Esophagus squamous epithelium (tissue), 5 donors: ENCODE measurements at regions not wholly inside any gene's neighbourhood (a gene's known extent, or its start where the extent isn't known, plus 50 kb on each side); places are given as distances from the start of the nearest gene placed in this dataset.

Experiments used
- DNase-seq: peaks from one replicate; lab custom pipeline; 2025; lab: John Stamatoyannopoulos, UW
- H3K27ac ChIP-seq, 4 donors: fragments of 200-600 bp; sonication (generic); one replicate each; pipeline ENCODE4 v1.5.1; 2016 to 2019; ENCODE audit warnings: mild to moderate bottlenecking in 1 of 4
- H3K27me3 ChIP-seq, 4 donors: fragments of 200-600 bp; sonication (generic); 1 replicate in 3 of 4; 2 replicates in 1 of 4; pipeline versions ENCODE4 v1.5.1 to v1.6.0; 2017 to 2021; ENCODE audit warnings: antibody characterized with exemption in 1 of 4
- H3K36me3 ChIP-seq, 3 donors: fragments of 200-600 bp; sonication (generic); one replicate each; pipeline ENCODE4 v1.5.1; 2016 to 2019
- H3K4me1 ChIP-seq, 3 donors: fragments of 200-600 bp; sonication (generic); one replicate each; pipeline ENCODE4 v1.5.1; 2017 to 2019
- H3K4me3 ChIP-seq, 4 donors: fragments of 200-600 bp; sonication (generic); 1 replicate in 3 of 4; 2 replicates in 1 of 4; pipeline ENCODE4 v1.5.1; 2016 to 2019; ENCODE audit warnings: mild to moderate bottlenecking in 2 of 4, moderate library complexity in 1 of 4
- H3K9me3 ChIP-seq, 3 donors: fragments of 200-600 bp; sonication (generic); one replicate each; pipeline ENCODE4 v1.5.1; 2016 to 2019
- CTCF ChIP-seq, 6 experiments: fragments of 450-650 bp in 4 of 6; fragments of 200-600 bp in 2 of 6; sonication (generic) in 2 of 6; IDR thresholded peaks; one replicate each; pipeline ENCODE4 v1.5.1; 2016 to 2019; ENCODE audit warnings: antibody characterized with exemption in 6 of 6, mild to moderate bottlenecking in 4 of 6, moderate library complexity in 4 of 6
- POLR2A ChIP-seq, 4 donors: fragments of 450-650 bp; IDR thresholded peaks; one replicate each; pipeline ENCODE4 v1.6.1; 2017; ENCODE audit warnings: antibody characterized with exemption in 4 of 4, mild to moderate bottlenecking in 4 of 4, moderate library complexity in 3 of 4
- WGBS, 2 donors: methylation state at CpG; one replicate each; pipeline ENCODE4 v1.1.5; 2018; 5-methylcytosine and 5-hydroxymethylcytosine counted together
- intact Hi-C: fragments of 100-400 bp; cut with DNase I; formaldehyde crosslinking; loops from one replicate; pipeline ENCODE4 v1.15.0; 2022
- donor health status: DM: yes; HTN: yes; CAD: no.

GRCh38 chr18:71001597-71001996 lies 712.8 kb downstream of the SOCS6 start:
- H3K9me3 ChIP-seq: no peaks in the 10 kb centered on the region
- intact Hi-C loops: no loop called here
- H3K4me1 ChIP-seq: no peaks in the 10 kb centered on the region
- no peaks in the 10 kb centered on the region for H3K36me3 ChIP-seq
- no peak overlapping the region for H3K27ac ChIP-seq
- no peak for DNase-seq
- WGBS, 2 donors: 47 to 54% methylated on average over 2 of the region's 2 CpGs
- H3K4me3 ChIP-seq: no peak overlapping the region
- TF ChIP-seq POLR2A (IDR thresholded peaks at IDR 0.05) (no peak), CTCF (IDR thresholded peaks at IDR 0.05) (no peak)
- no peaks in the 10 kb centered on the region for H3K27me3 ChIP-seq

GRCh38 chr18:70998490-70998889 lies 709.6 kb downstream of the SOCS6 start:
- no peak overlapping the region for H3K27ac ChIP-seq
- H3K36me3 ChIP-seq: no peaks in the 10 kb centered on the region
- intact Hi-C loops: no loop called here
- no peak for DNase-seq
- H3K9me3 ChIP-seq: peaks cover 0 to 9% (median 0%) of the 10 kb centered on the region in 3 donors
- no peaks in the 10 kb centered on the region for H3K4me1 ChIP-seq
- no peak overlapping the region for H3K4me3 ChIP-seq
- 66 to 67% methylated on average over 5 of the region's 5 CpGs for WGBS, 2 donors
- TF ChIP-seq POLR2A (IDR thresholded peaks at IDR 0.05) (no peak), CTCF (IDR thresholded peaks at IDR 0.05) (no peak)
- H3K27me3 ChIP-seq: no peaks in the 10 kb centered on the region

GRCh38 chr18:70994116-70994515 lies 705.3 kb downstream of the SOCS6 start:
- Histone ChIP-seq H3K4me1 (no peaks in the 10 kb centered on the region), H3K4me3 (no peak overlapping the region), H3K36me3 (no peaks in the 10 kb centered on the region), H3K27me3 (no peaks in the 10 kb centered on the region), H3K9me3 (peaks cover 0 to 9% (median 0%) of the 10 kb centered on the region in 3 donors), H3K27ac (no peak overlapping the region)
- no peak for DNase-seq
- WGBS, 2 donors: 69 to 70% methylated on average over 3 of the region's 3 CpGs
- TF ChIP-seq POLR2A (IDR thresholded peaks at IDR 0.05): no peak
- no peak for TF ChIP-seq CTCF (IDR thresholded peaks at IDR 0.05)
- intact Hi-C loops: no loop called here

- no peak overlapping the region for H3K27ac ChIP-seq
- no peaks in the 10 kb centered on the region for H3K4me1 ChIP-seq
- intact Hi-C loops: no loop called here
- no peaks in the 10 kb centered on the region for H3K36me3 ChIP-seq
- no peak for TF ChIP-seq POLR2A (IDR thresholded peaks at IDR 0.05)
- no peak for TF ChIP-seq CTCF (IDR thresholded peaks at IDR 0.05)
- no peaks in the 10 kb centered on the region for H3K27me3 ChIP-seq
- DNase-seq: no peak
- no peak overlapping the region for H3K4me3 ChIP-seq
- H3K9me3 ChIP-seq: peaks cover 0 to 14% (median 0%) of the 10 kb centered on the region in 3 donors
These were observed 702.7 kb downstream of the SOCS6 start for GRCh38 chr18:70991577-70991976.

GRCh38 chr18:70985948-70986347 lies 697.1 kb downstream of the SOCS6 start:
- H3K27me3 ChIP-seq: no peaks in the 10 kb centered on the region
- H3K36me3 ChIP-seq: no peaks in the 10 kb centered on the region
- peaks cover 0 to 24% (median 3%) of the 10 kb centered on the region in 3 donors for H3K9me3 ChIP-seq
- H3K4me3 ChIP-seq: no peak overlapping the region
- DNase-seq: no peak
- WGBS, 2 donors: 69 to 78% methylated on average over 1 of the region's 1 CpG
- TF ChIP-seq POLR2A (IDR thresholded peaks at IDR 0.05) (no peak), CTCF (IDR thresholded peaks at IDR 0.05) (no peak)
- H3K27ac ChIP-seq: no peak overlapping the region
- intact Hi-C loops: no loop called here
- H3K4me1 ChIP-seq: no peaks in the 10 kb centered on the region
